ENCODE measurements at regions not wholly inside any gene's neighbourhood (a gene's known extent, or its start where the extent isn't known, plus 50 kb on each side); places are given as distances from the start of the nearest gene placed in this dataset.

DNA sequence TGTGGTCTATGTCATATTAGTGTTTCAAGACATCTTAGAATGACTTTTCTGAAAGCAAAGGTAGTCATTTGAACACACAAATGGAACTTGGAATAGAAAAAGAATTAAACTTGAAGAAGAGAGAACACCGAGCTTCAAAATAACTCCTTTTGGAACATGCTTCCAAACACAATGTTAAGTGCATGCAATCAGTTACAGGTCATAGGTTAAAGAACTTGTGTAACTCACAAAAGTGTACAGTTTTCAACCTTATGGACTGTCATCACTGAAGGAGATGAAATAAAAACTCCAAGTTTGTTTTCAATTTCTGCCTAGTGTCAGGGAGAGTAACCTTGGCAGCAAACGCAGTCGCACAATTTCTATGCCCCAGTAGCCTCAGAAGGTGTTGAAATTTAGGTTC is 192.9 kb upstream of the NECTIN3 start:
- no peaks in the 10 kb centered on the region for H3K27me3 Mint-ChIP-seq (ENCODE audit: low read depth)
- peaks cover 11 to 25% (median 13%) of the 10 kb centered on the region in 3 experiments; a peak in 6 of 7 replicates for H3K36me3 Mint-ChIP-seq (ENCODE audit: insufficient read depth in 1 of 3, low read depth in 3 of 3)
- no peaks in the 10 kb centered on the region for H3K79me2 ChIP-seq (ENCODE audit: insufficient read depth, low read length)
- WGBS (ENCODE audit: extremely low coverage, insufficient read length, low lambda C conversion rate), result no CpG with 5 or more reads among the region's 3 CpGs
- H4K5ac ChIP-seq (ENCODE audit: insufficient read length, low read depth, low read length), result no peak overlapping the region
- H3K9ac ChIP-seq (ENCODE audit: extremely low read depth, insufficient read length, low read length), result no peak overlapping the region
- no peak overlapping the region for H3K4ac ChIP-seq (ENCODE audit: low read depth, low read length)
- no peaks in the 10 kb centered on the region for H3K27me3 ChIP-seq (ENCODE audit: insufficient read depth, low read length)
- H3K9me3 ChIP-seq (ENCODE audit: control insufficient read depth, low read depth, low read length), result no peaks in the 10 kb centered on the region
- H4K20me1 ChIP-seq (ENCODE audit: control insufficient read depth, insufficient read depth, insufficient read length), result no peaks in the 10 kb centered on the region
- no peak overlapping the region for H2AFZ ChIP-seq (ENCODE audit: low read length)
- no peak overlapping the region for H3K27ac ChIP-seq (ENCODE audit: insufficient read length, low read depth, low read length)
- no peak for DNase-seq
- no peak overlapping the region for H3K27ac Mint-ChIP-seq
- no peak for TF ChIP-seq CTCF (conservative IDR thresholded peaks at IDR 0.05)
- no peak overlapping the region for H2BK15ac ChIP-seq (ENCODE audit: low read depth, low read length)
- no peak overlapping the region for H4K91ac ChIP-seq (ENCODE audit: insufficient read length, low read depth, low read length)
- no peaks in the 10 kb centered on the region for H3K79me1 ChIP-seq (ENCODE audit: insufficient read depth, low read depth, low read length, poor library complexity, severe bottlenecking)
- H3K4me1 Mint-ChIP-seq, result no peaks in the 10 kb centered on the region; a peak in 1 of 4 replicates
- H3K18ac ChIP-seq (ENCODE audit: insufficient read length, low read depth, low read length), result no peak overlapping the region
- no peak overlapping the region for H2BK12ac ChIP-seq (ENCODE audit: insufficient read length, low read depth, low read length)
- H2AK5ac ChIP-seq (ENCODE audit: insufficient read length, low read length), result no peak overlapping the region
- H4K8ac ChIP-seq (replicated peaks; ENCODE audit: insufficient read length, low read depth, low read length), result no peak overlapping the region
- no peak overlapping the region for H3K4me2 ChIP-seq (ENCODE audit: insufficient read depth, insufficient read length, low read length)
- no peak overlapping the region for H3K23ac ChIP-seq (ENCODE audit: insufficient read length, low read depth, low read length)
- no peak overlapping the region for H3K56ac ChIP-seq (ENCODE audit: insufficient read length, low read depth, low read length)
- no peak overlapping the region for H2BK20ac ChIP-seq (ENCODE audit: low read depth, low read length, poor library complexity, severe bottlenecking)
- H3K4me3 Mint-ChIP-seq, result no peak overlapping the region
- no peaks in the 10 kb centered on the region for H3K23me2 ChIP-seq (ENCODE audit: insufficient read length, low read depth, low read length, poor library complexity, severe bottlenecking)
- no peaks in the 10 kb centered on the region for H3K4me1 ChIP-seq (ENCODE audit: insufficient read depth, low read length)
- H2BK120ac ChIP-seq (ENCODE audit: low read depth, low read length, poor library complexity, severe bottlenecking), result no peak overlapping the region
- no peak overlapping the region for H3T11ph ChIP-seq (ENCODE audit: low read length)
- peaks cover 17 to 22% of the 10 kb centered on the region in 2 experiments for H3K9me3 Mint-ChIP-seq
- H2BK5ac ChIP-seq (ENCODE audit: insufficient read length, low read length), result no peak overlapping the region
- no peak overlapping the region for H3K14ac ChIP-seq (ENCODE audit: insufficient read depth, low read length)

Measured in H9 (cell line).